CD14-positive monocyte (primary cell): ENCODE measurements at regions not wholly inside any gene's neighbourhood (a gene's known extent, or its start where the extent isn't known, plus 50 kb on each side); places are given as distances from the start of the nearest gene placed in this dataset.
"Not testable (repeated sequence)": the region's sequence is repeated elsewhere in the genome, so short reads cannot be mapped to it uniquely, and the experiment has no call there.

Source experiments
- DNase-seq, 3 donors: peaks; one replicate each; pipeline ENCODE4 v3.0.0-alpha.2; 2011 to 2022
- H2AFZ ChIP-seq: 2 replicates; pipeline ENCODE4 v1.6.0; 2012; ENCODE audit warnings: mild to moderate bottlenecking, low read depth, low read length, inconsistent platforms; ENCODE audit not compliant: insufficient read depth, poor library complexity, severe bottlenecking
- H3K27ac ChIP-seq, 2 donors: 1 replicate in 1 of 2; 2 replicates in 1 of 2; pipeline ENCODE4 v1.5.1; 2012 to 2013; ENCODE audit warnings: low read length in 2 of 2, control low read depth in 1 of 2, inconsistent platforms in 1 of 2, low read depth in 1 of 2, mild to moderate bottlenecking in 1 of 2
- H3K27me3 ChIP-seq, 2 donors: one replicate each; pipeline versions ENCODE4 v1.6.0 to v1.6.1; 2011 to 2013; ENCODE audit warnings: low read length in 2 of 2; ENCODE audit not compliant: control insufficient read depth in 2 of 2, insufficient read depth in 2 of 2
- H3K36me3 ChIP-seq, 2 donors: replicated peaks in 1 of 2; 1 replicate in 1 of 2; 2 replicates in 1 of 2; pipeline versions ENCODE4 v1.5.1 to v1.6.1; 2012 to 2013; ENCODE audit warnings: low read length in 2 of 2, control low read depth in 1 of 2, inconsistent platforms in 1 of 2, mild to moderate bottlenecking in 1 of 2; ENCODE audit not compliant: insufficient read depth in 2 of 2, control insufficient read depth in 1 of 2
- H3K4me1 ChIP-seq, 2 donors: 1 replicate in 1 of 2; 2 replicates in 1 of 2; pipeline versions ENCODE4 v1.5.1 to v1.6.1; 2012 to 2013; ENCODE audit warnings: low read length in 2 of 2, control low read depth in 1 of 2, inconsistent platforms in 1 of 2, mild to moderate bottlenecking in 1 of 2, moderate library complexity in 1 of 2; ENCODE audit not compliant: insufficient read depth in 2 of 2, control insufficient read depth in 1 of 2
- H3K4me2 ChIP-seq: replicated peaks from 2 replicates; pipeline ENCODE3; 2012; ENCODE audit warnings: low read length, moderate library complexity, mild to moderate bottlenecking; ENCODE audit not compliant: poor library complexity, severe bottlenecking; ENCODE audit errors: extremely low read depth
- H3K4me3 ChIP-seq, 3 experiments: fragments of 200-600 bp in 1 of 3; sonication (generic) in 1 of 3; replicated peaks in 1 of 3; 1 replicate in 2 of 3; 2 replicates in 1 of 3; pipeline ENCODE4 v1.5.1; 2011 to 2013; ENCODE audit warnings: low read length in 3 of 3, mild to moderate bottlenecking in 3 of 3, control low read depth in 2 of 3, low read depth in 2 of 3, inconsistent platforms in 1 of 3, moderate library complexity in 1 of 3
- H3K79me2 ChIP-seq: 2 replicates; pipeline ENCODE4 v1.6.0; 2012; ENCODE audit warnings: mild to moderate bottlenecking, control low read depth, inconsistent platforms, low read length, moderate library complexity; ENCODE audit not compliant: insufficient read depth
- H3K9ac ChIP-seq: 2 replicates; pipeline ENCODE4 v1.6.0; 2017; ENCODE audit warnings: low read length, mild to moderate bottlenecking; ENCODE audit not compliant: insufficient read depth, poor library complexity, severe bottlenecking
- H3K9me3 ChIP-seq, 2 donors: replicated peaks in 1 of 2; 1 replicate in 1 of 2; 2 replicates in 1 of 2; pipeline versions ENCODE4 v1.5.1 to v1.6.1; 2012 to 2013; ENCODE audit warnings: low read length in 2 of 2, control low read depth in 1 of 2; ENCODE audit not compliant: control insufficient read depth in 1 of 2, insufficient read depth in 1 of 2
- H4K20me1 ChIP-seq: 2 replicates; pipeline ENCODE4 v1.6.0; 2012; ENCODE audit warnings: mild to moderate bottlenecking, low read length, control low read depth, moderate library complexity; ENCODE audit not compliant: insufficient read depth
- H3K27ac Mint-ChIP-seq, 7 donors: one replicate each; pipeline ENCODE4 v1.8.0; 2020; ENCODE audit warnings: mild to moderate bottlenecking in 7 of 7, mixed read lengths in 7 of 7, moderate library complexity in 6 of 7, inconsistent platforms in 2 of 7
- H3K27me3 Mint-ChIP-seq, 3 donors: one replicate each; pipeline ENCODE4 v1.8.0; 2021 to 2022; ENCODE audit warnings: low read depth in 3 of 3, mild to moderate bottlenecking in 3 of 3, mixed read lengths in 3 of 3, moderate library complexity in 3 of 3, inconsistent platforms in 1 of 3
- H3K36me3 Mint-ChIP-seq, 2 donors: one replicate each; pipeline ENCODE4 v1.8.0; 2020; ENCODE audit warnings: mixed read lengths in 2 of 2, inconsistent platforms in 1 of 2, mild to moderate bottlenecking in 1 of 2
- H3K4me1 Mint-ChIP-seq: one replicate; pipeline ENCODE4 v1.8.0; 2020; ENCODE audit warnings: mild to moderate bottlenecking, mixed read lengths
- H3K4me3 Mint-ChIP-seq, 2 donors: one replicate each; pipeline ENCODE4 v1.8.0; 2020; ENCODE audit warnings: mild to moderate bottlenecking in 2 of 2, mixed read lengths in 2 of 2, moderate library complexity in 1 of 2
- H3K9me3 Mint-ChIP-seq, 7 donors: one replicate each; pipeline ENCODE4 v1.8.0; 2020 to 2022; ENCODE audit warnings: mixed read lengths in 7 of 7, mild to moderate bottlenecking in 6 of 7, moderate library complexity in 6 of 7, inconsistent platforms in 2 of 7
- WGBS: methylation state at CpG from one replicate; pipeline ENCODE4 v1.1.5; 2013; ENCODE audit warnings: missing lambda C conversion rate; ENCODE audit not compliant: insufficient coverage; 5-methylcytosine and 5-hydroxymethylcytosine counted together
- intact Hi-C, 2 donors: fragments of 100-400 bp; cut with micrococcal nuclease; formaldehyde crosslinking; loops; one replicate each; pipeline versions ENCODE4 v1.15.0 to v1.15.1; 2023
- TF ChIP-seq, protein P1 (sequence below): fragments of 200-600 bp; IDR thresholded peaks from one replicate; pipeline ENCODE4 v1.8.0; 2022; ENCODE audit warnings: antibody characterized with exemption, mild to moderate bottlenecking

- H3K4me1 Mint-ChIP-seq = no peaks in the 10 kb centered on the region
- no peak overlapping the region for H3K4me3 Mint-ChIP-seq
- no peaks in the 10 kb centered on the region for H3K4me1 ChIP-seq
- no peak overlapping the region for H3K9ac ChIP-seq
- H3K27ac ChIP-seq = no peak overlapping the region
- H2AFZ ChIP-seq = no peak overlapping the region
- no peaks in the 10 kb centered on the region for H3K27me3 ChIP-seq
- no peak overlapping the region for H3K27ac Mint-ChIP-seq
- no CpG with 5 or more reads among the region's 2 CpGs for WGBS
- no peaks in the 10 kb centered on the region for H3K79me2 ChIP-seq
- intact Hi-C loops = no loop called here
- H3K36me3 Mint-ChIP-seq = no peaks in the 10 kb centered on the region
- H3K4me2 ChIP-seq = no peak overlapping the region
- peaks cover 3 to 8% of the 10 kb centered on the region in 2 donors for H3K9me3 ChIP-seq
- TF ChIP-seq, protein P1, sequence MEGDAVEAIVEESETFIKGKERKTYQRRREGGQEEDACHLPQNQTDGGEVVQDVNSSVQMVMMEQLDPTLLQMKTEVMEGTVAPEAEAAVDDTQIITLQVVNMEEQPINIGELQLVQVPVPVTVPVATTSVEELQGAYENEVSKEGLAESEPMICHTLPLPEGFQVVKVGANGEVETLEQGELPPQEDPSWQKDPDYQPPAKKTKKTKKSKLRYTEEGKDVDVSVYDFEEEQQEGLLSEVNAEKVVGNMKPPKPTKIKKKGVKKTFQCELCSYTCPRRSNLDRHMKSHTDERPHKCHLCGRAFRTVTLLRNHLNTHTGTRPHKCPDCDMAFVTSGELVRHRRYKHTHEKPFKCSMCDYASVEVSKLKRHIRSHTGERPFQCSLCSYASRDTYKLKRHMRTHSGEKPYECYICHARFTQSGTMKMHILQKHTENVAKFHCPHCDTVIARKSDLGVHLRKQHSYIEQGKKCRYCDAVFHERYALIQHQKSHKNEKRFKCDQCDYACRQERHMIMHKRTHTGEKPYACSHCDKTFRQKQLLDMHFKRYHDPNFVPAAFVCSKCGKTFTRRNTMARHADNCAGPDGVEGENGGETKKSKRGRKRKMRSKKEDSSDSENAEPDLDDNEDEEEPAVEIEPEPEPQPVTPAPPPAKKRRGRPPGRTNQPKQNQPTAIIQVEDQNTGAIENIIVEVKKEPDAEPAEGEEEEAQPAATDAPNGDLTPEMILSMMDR = no peak
- peaks cover 0 to 2% (median 0%) of the 10 kb centered on the region in 3 donors for H3K27me3 Mint-ChIP-seq
- no peak overlapping the region for H3K4me3 ChIP-seq
- no peaks in the 10 kb centered on the region for H3K36me3 ChIP-seq
- no peaks in the 10 kb centered on the region for H4K20me1 ChIP-seq
- DNase-seq = no peak
- peaks cover 2 to 9% (median 5%) of the 10 kb centered on the region in 7 donors for H3K9me3 Mint-ChIP-seq
Measured at GRCh38 chr2:140076164-140076563, 1296.0 kb upstream of the NXPH2 start.

- WGBS = 95% methylated on average over 20 of the region's 30 CpGs
- H3K27me3 ChIP-seq, H3K9me3 Mint-ChIP-seq, H3K36me3 Mint-ChIP-seq, H3K9ac ChIP-seq, H3K4me1 Mint-ChIP-seq, H3K79me2 ChIP-seq, H3K27ac ChIP-seq, H3K4me3 Mint-ChIP-seq, DNase-seq, H2AFZ ChIP-seq, H3K36me3 ChIP-seq, H3K27ac Mint-ChIP-seq, H3K4me3 ChIP-seq, H3K9me3 ChIP-seq, H3K27me3 Mint-ChIP-seq, H3K4me1 ChIP-seq, intact Hi-C loops, H3K4me2 ChIP-seq, H4K20me1 ChIP-seq: not testable (repeated sequence)
Measured at GRCh38 chr2:140073763-140074162, 1293.6 kb upstream of the NXPH2 start.
